DMS153 (cell line): ENCODE measurements at regions not wholly inside any gene's neighbourhood (a gene's known extent, or its start where the extent isn't known, plus 50 kb on each side); places are given as distances from the start of the nearest gene placed in this dataset.
"Not testable (repeated sequence)": the region's sequence is repeated elsewhere in the genome, so short reads cannot be mapped to it uniquely, and the experiment has no call there.

Experiments
- DNase-seq: peaks from one replicate; lab custom pipeline; 2025; lab: John Stamatoyannopoulos, UW

DNA sequence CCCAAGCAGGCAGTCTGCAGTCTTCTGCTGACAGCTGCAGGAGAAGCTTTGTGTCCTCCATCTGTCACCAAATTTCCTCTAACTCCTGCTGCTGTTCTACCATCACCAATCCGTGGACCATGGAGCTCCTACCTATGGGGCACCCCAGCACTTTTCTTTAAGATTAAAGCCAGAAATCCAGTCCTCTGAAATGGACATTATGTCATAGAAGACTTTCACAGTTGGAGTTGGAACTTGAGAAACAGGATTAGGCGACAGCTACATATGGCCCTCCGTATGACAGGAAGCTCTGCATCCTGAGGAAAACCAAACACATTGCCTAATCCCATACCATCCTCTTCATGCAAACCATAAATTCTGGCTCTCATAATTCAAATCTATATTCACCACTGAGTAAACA, 470.6 kb upstream of the GALNTL6 start:
- DNase-seq: no peak

- DNase-seq: no peak
Measured at GRCh38 chr4:171340258-171340657, 472.9 kb upstream of the GALNTL6 start.

DNA sequence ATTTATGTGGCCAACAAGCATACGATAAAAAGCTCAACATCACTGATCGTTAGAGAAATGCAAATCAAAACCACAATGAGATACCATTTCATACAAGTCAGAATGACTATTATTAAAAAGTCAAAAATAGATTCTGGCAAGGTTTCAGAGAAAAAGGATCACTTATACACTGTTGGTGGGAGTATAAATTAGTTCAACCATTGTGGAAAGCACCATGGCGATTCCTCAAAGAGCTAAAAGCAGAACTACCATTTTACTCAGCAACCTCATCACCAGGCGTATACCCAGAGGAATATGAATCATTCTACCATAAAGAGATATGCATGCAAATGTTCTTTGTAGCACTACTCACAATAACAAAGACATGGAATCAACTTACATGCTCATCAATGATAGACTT, 478.7 kb upstream of the GALNTL6 start:
- DNase-seq: no peak

GRCh38 chr4:171308661-171309060, 504.5 kb upstream of the GALNTL6 start:
- peak; percentile 12 for DNase-seq

DNA sequence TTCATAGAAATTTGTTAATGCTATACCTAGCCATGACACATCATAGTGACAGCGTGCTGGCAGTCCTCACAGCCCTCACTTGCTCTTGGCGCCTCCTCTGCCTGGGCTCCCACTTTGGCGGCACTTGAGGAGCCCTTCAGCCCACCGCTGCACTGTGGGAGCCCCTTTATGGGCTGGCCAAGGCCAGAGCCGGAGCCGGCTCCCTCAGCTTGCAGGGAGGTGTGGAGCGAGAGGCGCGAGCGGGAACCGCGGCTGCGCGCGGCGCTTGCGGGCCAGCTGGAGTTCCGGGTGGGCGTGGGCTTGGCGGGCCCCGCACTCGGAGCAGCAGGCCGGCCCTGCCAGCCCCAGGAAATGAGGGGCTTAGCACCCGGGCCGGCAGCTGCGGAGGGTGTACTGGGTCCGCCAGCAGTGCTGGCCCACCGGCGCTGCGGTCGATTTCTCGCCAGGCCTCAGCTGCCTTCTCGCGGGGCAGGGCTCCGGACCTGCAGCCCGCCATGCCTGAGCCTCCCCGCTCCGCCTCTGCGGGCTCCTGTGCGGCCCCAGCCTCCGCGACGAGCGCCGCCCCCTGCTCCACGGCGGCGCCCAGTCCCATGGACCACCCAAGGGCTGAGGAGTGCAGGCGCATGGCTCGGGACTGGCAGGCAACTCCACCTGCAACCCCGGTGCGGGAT, 515.0 kb upstream of the GALNTL6 start:
- DNase-seq: not testable (repeated sequence)

DNA sequence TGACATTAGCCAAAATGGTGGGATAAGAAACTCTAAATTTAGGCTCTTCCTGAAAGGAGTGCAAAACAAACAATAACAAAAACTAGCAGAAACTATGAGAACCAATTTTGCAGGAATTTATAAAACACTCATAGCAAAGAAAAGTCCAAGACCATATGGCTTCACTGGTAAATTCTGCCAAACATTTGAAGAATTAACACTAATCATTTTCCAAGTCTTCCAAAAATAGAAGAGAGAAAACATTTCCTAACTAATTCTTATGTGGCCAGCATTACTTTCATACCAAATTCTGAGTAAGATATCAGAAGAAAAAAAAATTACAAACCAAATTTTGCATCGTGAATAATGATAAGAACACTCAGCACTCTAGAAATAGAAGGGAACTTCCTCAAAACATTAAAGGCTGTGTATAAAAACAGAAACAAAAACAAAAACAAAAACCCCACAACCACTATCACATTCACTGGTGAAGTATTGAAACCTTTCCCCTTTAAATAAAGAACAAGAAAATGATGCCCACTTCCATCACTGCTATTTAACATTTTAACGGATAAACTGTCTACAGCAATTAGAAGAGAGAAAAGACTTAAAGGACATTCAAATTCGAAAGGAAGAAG, 524.3 kb upstream of the GALNTL6 start:
- DNase-seq: no peak

DNA sequence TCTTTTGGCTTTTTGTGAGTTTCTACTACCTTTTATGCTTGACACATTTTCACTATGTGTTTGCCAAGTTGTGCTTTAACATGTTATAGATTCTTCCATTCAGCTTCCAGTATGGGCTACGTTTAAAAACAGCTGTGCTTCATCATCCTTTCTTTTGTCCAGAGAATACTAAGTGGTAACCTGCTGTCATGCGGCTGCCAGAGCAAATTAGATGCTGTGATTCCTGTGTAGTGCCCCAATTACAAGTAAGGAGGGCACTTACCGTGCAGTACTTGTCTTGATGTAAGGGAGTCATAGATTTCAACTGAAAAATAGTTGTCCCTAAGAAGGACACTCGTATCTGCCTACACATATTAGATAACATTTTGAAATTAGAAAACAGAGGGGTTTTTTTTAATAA, 531.8 kb upstream of the GALNTL6 start:
- no peak for DNase-seq

GRCh38 chr4:171279131-171279530, 534.1 kb upstream of the GALNTL6 start:
- DNase-seq: no peak

- DNase-seq: no peak
Measured at GRCh38 chr4:171266671-171267070, 546.5 kb upstream of the GALNTL6 start.

- no peak for DNase-seq
Measured at GRCh38 chr4:171265190-171265818, 547.9 kb upstream of the GALNTL6 start.

DNA sequence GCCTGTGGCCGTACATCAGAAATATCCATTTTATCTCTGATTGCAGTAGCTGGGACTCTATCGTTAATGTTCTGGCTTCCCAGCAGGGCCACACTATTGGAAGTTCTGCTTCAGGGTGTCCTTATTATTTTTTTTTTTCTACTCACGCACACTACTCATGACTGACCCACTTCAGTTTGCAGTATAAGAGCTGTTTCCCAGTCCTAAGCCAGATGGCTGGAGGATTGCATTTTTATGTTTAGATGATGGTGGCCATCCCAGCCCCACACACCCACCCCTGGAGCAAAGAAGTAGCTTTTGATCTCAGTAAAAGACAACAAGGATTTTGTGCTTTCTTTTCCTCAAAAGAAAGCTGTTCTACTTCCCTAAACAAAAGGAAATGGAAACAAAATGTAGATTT, 557.0 kb upstream of the GALNTL6 start:
- DNase-seq: no peak

- DNase-seq: no peak
Measured at GRCh38 chr4:171246948-171247347, 566.3 kb upstream of the GALNTL6 start.

GRCh38 chr4:171242831-171243230, 570.4 kb upstream of the GALNTL6 start:
- no peak for DNase-seq

DNA sequence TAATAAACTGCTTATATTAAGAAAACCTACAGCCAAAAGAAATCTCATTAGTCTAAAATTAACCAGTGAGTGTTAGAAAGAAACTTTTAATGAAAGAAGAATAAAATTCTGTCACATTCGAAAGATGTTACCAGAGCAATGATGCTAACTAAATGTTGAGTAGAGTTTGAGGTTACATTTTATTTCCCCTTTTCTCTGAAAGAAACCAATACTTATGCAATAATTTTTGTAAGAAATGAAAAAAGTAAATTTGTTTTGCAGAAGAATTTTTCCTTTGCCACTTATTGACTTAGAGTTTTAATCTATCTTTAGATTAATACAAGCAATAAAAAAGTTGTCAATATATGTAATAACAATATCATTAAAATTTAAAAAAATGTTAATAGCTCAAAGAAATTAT, 574.0 kb upstream of the GALNTL6 start:
- no peak for DNase-seq

GRCh38 chr4:171235521-171235920, 577.7 kb upstream of the GALNTL6 start:
- no peak for DNase-seq

GRCh38 chr4:171229354-171229753, 583.9 kb upstream of the GALNTL6 start:
- DNase-seq: not testable (repeated sequence)

DNA sequence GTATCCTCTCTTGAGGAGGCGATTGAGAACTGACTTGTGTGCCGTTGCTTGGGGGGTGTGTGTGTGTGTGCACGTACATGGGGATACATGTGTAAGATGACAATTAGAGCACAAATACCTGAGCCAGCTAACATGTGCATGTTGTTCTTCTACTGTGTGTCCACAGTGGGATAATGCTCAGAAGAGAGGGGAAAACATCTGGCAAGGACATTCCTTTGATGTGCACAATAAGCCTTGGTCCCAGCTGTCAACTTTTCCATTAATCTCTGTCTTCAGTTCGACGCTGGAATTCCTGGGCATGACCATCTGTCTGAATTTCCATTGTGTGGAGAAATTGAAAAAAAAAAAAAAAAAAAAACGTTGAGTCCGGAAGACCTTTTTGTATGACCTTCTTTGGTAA, 592.0 kb upstream of the GALNTL6 start:
- DNase-seq: no peak

GRCh38 chr4:171203425-171203824, 609.8 kb upstream of the GALNTL6 start:
- no peak for DNase-seq

GRCh38 chr4:171202908-171203307, 610.3 kb upstream of the GALNTL6 start:
- no peak for DNase-seq

- no peak for DNase-seq
Measured at GRCh38 chr4:171186700-171187099, 626.5 kb upstream of the GALNTL6 start.

- DNase-seq: no peak
Measured at GRCh38 chr4:171181090-171181489, 632.1 kb upstream of the GALNTL6 start.

- DNase-seq: no peak
Measured at GRCh38 chr4:171170671-171171070, 642.5 kb upstream of the GALNTL6 start.

- DNase-seq: no peak
Measured at GRCh38 chr4:171169396-171169795, 643.8 kb upstream of the GALNTL6 start.

DNA sequence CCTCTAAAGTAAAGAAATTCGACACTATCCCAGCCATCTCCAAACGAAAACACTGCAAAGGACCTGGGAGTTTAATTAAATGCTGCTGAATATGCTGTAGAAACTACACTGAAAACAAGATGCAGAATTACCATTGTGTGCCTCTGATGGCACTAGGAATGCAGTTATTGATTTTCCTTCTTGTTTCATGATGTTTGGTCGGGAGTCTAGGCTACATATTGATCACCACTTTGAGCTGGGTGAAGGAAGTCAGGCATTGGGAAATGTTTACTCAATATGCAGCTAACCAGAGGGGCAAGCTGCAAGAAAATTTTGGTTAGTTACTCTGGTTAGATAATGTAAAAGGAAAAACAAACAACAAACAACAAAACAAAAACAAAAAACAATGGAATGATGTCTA, 650.7 kb upstream of the GALNTL6 start:
- DNase-seq: no peak
